Endodermal cell (in vitro differentiated cells): ENCODE measurements at regions not wholly inside any gene's neighbourhood (a gene's known extent, or its start where the extent isn't known, plus 50 kb on each side); places are given as distances from the start of the nearest gene placed in this dataset.
"Not testable (repeated sequence)": the region's sequence is repeated elsewhere in the genome, so short reads cannot be mapped to it uniquely, and the experiment has no call there.

ENCODE experiments used
- DNase-seq: peaks from one replicate; pipeline ENCODE4 v3.0.0-alpha.2; 2017
- H3K27ac ChIP-seq: 2 replicates; pipeline ENCODE4 v1.5.1; 2013; ENCODE audit warnings: mild to moderate bottlenecking, low read depth, low read length, moderate library complexity
- H3K27me3 ChIP-seq: 2 replicates; pipeline ENCODE4 v1.6.1; 2013; ENCODE audit warnings: mild to moderate bottlenecking, low read length, moderate library complexity; ENCODE audit not compliant: insufficient read depth, control insufficient read depth, poor library complexity, severe bottlenecking
- H3K36me3 ChIP-seq: 2 replicates; pipeline ENCODE4 v1.7.0; 2013; ENCODE audit warnings: mild to moderate bottlenecking, low read length, moderate library complexity; ENCODE audit not compliant: control insufficient read depth, insufficient read depth
- H3K4me1 ChIP-seq: one replicate; pipeline ENCODE4 v1.7.0; 2013; ENCODE audit warnings: low read length; ENCODE audit not compliant: control insufficient read depth, insufficient read depth
- H3K4me3 ChIP-seq: 2 replicates; pipeline ENCODE4 v1.5.1; 2013; ENCODE audit warnings: mild to moderate bottlenecking, low read length, moderate library complexity
- H3K9ac ChIP-seq: 2 replicates; pipeline ENCODE4 v1.6.1; 2013; ENCODE audit warnings: mild to moderate bottlenecking, low read length, moderate library complexity; ENCODE audit not compliant: poor library complexity, severe bottlenecking; ENCODE audit errors: extremely low read depth
- H3K9me3 ChIP-seq: 2 replicates; pipeline ENCODE4 v1.6.1; 2013; ENCODE audit warnings: mild to moderate bottlenecking, low read length, moderate library complexity; ENCODE audit not compliant: control insufficient read depth
- H3K27ac Mint-ChIP-seq: 2 replicates; pipeline ENCODE4 v1.8.0; 2020; ENCODE audit warnings: mixed read lengths
- H3K27me3 Mint-ChIP-seq: 2 replicates; pipeline ENCODE4 v1.8.0; 2021; ENCODE audit warnings: mild to moderate bottlenecking, mixed read lengths; ENCODE audit not compliant: insufficient read depth
- H3K36me3 Mint-ChIP-seq: 2 replicates; pipeline ENCODE4 v1.8.0; 2020; ENCODE audit warnings: low read depth, mixed read lengths
- H3K4me1 Mint-ChIP-seq: 2 replicates; pipeline ENCODE4 v1.8.0; 2020; ENCODE audit warnings: mixed read lengths
- H3K4me3 Mint-ChIP-seq: 2 replicates; pipeline ENCODE4 v1.8.0; 2020; ENCODE audit warnings: mild to moderate bottlenecking, moderate library complexity, mixed read lengths
- H3K9me3 Mint-ChIP-seq: 2 replicates; pipeline ENCODE4 v1.8.0; 2020; ENCODE audit warnings: mild to moderate bottlenecking, mixed read lengths
- WGBS, 2 experiments: methylation state at CpG; one replicate each; pipeline versions ENCODE4 v1.1.5 to v1.1.7; 2013; ENCODE audit warnings: missing lambda C conversion rate in 2 of 2, mixed read lengths in 1 of 2; ENCODE audit not compliant: insufficient coverage in 1 of 2, insufficient read length in 1 of 2; 5-methylcytosine and 5-hydroxymethylcytosine counted together
- TF ChIP-seq, protein P1 (sequence below): fragments of 200-600 bp; sonication (generic); conservative IDR thresholded peaks from 2 replicates; pipeline ENCODE4 v1.5.0; 2021; ENCODE audit warnings: antibody characterized with exemption, mild to moderate bottlenecking

DNA sequence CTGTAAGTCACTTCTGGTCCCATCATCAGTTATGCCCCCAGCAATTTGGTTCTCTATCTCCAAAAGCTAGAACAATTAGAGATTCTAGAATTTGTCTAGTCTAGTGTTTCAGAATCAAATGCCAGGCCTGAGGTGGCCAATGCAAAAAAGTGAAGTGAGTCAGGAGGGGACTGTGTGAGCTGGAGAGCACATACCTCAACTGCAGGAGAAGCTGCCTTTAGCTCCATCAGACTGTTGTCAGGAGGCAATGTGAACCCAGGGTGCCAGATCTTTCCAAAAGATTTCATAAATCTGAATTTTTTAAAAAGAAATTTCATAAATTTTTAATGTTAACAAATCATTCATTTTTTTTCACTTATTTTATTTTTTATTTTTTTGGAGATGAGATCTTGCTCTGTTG lies 80.7 kb upstream of the EOMES start:
- H3K4me3 ChIP-seq, result no peak overlapping the region
- Mint-ChIP-seq H3K4me3 (no peak overlapping the region), H3K27me3 (no peaks in the 10 kb centered on the region), H3K36me3 (no peaks in the 10 kb centered on the region), H3K9me3 (no peaks in the 10 kb centered on the region), H3K4me1 (peaks cover 14% of the 10 kb centered on the region), H3K27ac (no peak overlapping the region)
- H3K9ac ChIP-seq, result no peak overlapping the region
- no peaks in the 10 kb centered on the region for H3K9me3 ChIP-seq
- no peaks in the 10 kb centered on the region for H3K36me3 ChIP-seq
- no peaks in the 10 kb centered on the region for H3K4me1 ChIP-seq
- no peak for DNase-seq
- no peak overlapping the region for H3K27ac ChIP-seq
- no peaks in the 10 kb centered on the region for H3K27me3 ChIP-seq
- TF ChIP-seq, protein P1, sequence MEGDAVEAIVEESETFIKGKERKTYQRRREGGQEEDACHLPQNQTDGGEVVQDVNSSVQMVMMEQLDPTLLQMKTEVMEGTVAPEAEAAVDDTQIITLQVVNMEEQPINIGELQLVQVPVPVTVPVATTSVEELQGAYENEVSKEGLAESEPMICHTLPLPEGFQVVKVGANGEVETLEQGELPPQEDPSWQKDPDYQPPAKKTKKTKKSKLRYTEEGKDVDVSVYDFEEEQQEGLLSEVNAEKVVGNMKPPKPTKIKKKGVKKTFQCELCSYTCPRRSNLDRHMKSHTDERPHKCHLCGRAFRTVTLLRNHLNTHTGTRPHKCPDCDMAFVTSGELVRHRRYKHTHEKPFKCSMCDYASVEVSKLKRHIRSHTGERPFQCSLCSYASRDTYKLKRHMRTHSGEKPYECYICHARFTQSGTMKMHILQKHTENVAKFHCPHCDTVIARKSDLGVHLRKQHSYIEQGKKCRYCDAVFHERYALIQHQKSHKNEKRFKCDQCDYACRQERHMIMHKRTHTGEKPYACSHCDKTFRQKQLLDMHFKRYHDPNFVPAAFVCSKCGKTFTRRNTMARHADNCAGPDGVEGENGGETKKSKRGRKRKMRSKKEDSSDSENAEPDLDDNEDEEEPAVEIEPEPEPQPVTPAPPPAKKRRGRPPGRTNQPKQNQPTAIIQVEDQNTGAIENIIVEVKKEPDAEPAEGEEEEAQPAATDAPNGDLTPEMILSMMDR, result no peak

DNA sequence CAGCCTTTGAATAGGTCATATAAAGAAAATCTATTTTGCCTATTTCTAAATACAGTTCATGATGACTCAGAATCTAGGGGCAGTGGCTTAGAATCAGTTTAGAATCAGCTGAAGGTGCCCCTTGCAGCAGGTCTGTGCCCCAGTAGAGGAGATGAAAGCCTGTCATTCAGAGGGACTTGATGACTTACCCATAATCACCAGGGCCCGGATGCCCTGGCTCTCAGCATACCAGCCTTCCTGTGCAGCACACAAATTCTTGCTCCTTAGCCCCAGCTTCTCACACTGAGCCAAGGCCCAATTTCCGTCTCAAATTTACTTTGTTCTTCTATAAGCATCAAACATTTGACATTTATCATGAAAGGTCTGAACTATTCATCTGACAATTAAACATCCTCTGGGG lies 83.2 kb upstream of the EOMES start:
- no peaks in the 10 kb centered on the region for H3K27me3 Mint-ChIP-seq
- H3K9me3 ChIP-seq, result no peaks in the 10 kb centered on the region
- 93 to 100% methylated on average over 1 to 2 of the region's 2 CpGs for WGBS, 2 experiments
- H3K27ac Mint-ChIP-seq, result no peak overlapping the region
- H3K4me3 Mint-ChIP-seq, result no peak overlapping the region
- no peaks in the 10 kb centered on the region for H3K9me3 Mint-ChIP-seq
- H3K27ac ChIP-seq, result no peak overlapping the region
- no peaks in the 10 kb centered on the region for H3K36me3 ChIP-seq
- peaks cover 14% of the 10 kb centered on the region for H3K4me1 Mint-ChIP-seq
- H3K4me1 ChIP-seq, result no peaks in the 10 kb centered on the region
- TF ChIP-seq, protein P1, result no peak
- H3K36me3 Mint-ChIP-seq, result no peaks in the 10 kb centered on the region
- DNase-seq, result no peak
- H3K4me3 ChIP-seq, result no peak overlapping the region
- H3K9ac ChIP-seq, result no peak overlapping the region
- H3K27me3 ChIP-seq, result no peaks in the 10 kb centered on the region

DNA sequence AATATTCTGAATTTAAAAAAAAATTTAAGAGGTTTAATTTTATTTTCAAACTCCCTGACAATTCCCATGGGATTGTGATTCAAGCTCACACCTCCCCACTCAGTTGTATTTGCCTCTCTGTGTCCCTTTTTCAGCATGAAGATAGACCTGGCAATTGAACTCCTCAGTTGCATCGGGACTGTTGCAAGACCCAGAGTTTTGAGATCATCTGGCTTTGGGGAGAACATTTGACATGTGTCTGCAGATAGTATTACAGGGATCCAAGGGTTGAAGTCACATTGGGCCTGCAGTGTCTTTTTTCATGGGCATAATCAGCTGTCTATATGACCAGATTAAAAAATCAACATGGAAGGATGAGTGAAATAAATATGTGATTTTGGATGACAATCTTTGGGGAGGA lies 91.1 kb upstream of the EOMES start:
- Histone ChIP-seq H3K9ac (no peak overlapping the region), H3K9me3 (no peaks in the 10 kb centered on the region), H3K4me1 (no peaks in the 10 kb centered on the region), H3K27ac (no peak overlapping the region), H3K4me3 (no peak overlapping the region), H3K27me3 (no peaks in the 10 kb centered on the region), H3K36me3 (no peaks in the 10 kb centered on the region)
- H3K9me3 Mint-ChIP-seq, result peaks cover 10% of the 10 kb centered on the region
- H3K27ac Mint-ChIP-seq, result no peak overlapping the region
- TF ChIP-seq, protein P1, result no peak
- DNase-seq, result no peak
- H3K4me3 Mint-ChIP-seq, result no peak overlapping the region
- WGBS, 2 experiments, result 60 to 77% methylated on average over 1 of the region's 1 CpG
- H3K36me3 Mint-ChIP-seq, result no peaks in the 10 kb centered on the region
- peaks cover 3% of the 10 kb centered on the region for H3K27me3 Mint-ChIP-seq
- H3K4me1 Mint-ChIP-seq, result peaks cover 11% of the 10 kb centered on the region

DNA sequence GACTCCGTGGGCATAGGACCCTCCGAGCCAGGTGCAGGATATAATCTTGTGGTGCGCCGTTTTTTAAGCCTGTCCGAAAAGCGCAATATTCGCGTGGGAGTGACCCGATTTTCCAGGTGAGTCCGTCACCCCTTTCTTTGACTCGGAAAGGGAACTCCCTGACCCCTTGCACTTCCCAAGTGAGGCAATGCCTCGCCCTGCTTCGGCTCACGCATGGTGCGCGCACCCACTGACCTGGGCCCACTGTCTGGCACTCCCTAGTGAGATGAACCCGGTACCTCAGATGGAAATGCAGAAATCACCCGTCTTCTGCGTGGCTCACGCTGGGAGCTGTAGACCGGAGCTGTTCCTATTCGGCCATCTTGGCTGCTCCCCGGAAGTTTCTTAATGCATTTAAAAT lies 99.5 kb upstream of the EOMES start:
- not testable (repeated sequence) for H3K36me3 ChIP-seq, H3K27me3 ChIP-seq, H3K9ac ChIP-seq, H3K27ac ChIP-seq, DNase-seq, H3K9me3 ChIP-seq, H3K4me1 ChIP-seq, H3K36me3 Mint-ChIP-seq, H3K27me3 Mint-ChIP-seq
- 84 to 93% methylated on average over 3 to 12 of the region's 23 CpGs for WGBS, 2 experiments
- H3K4me3 ChIP-seq, result peak overlapping the region; percentile 62
- H3K9me3 Mint-ChIP-seq, result peaks cover 13% of the 10 kb centered on the region
- peaks cover 16% of the 10 kb centered on the region for H3K4me1 Mint-ChIP-seq
- H3K27ac Mint-ChIP-seq, result peak overlapping the region; percentile 94
- peak overlapping the region; percentile 66 for H3K4me3 Mint-ChIP-seq
